NCI-H146 treated with DMSO at 0.1 percent for 48 hours (cell line): ENCODE measurements at regions not wholly inside any gene's neighbourhood (a gene's known extent, or its start where the extent isn't known, plus 50 kb on each side); places are given as distances from the start of the nearest gene placed in this dataset.
A peak's percentile ranks its signal among the peaks of the same experiment; 100 is the strongest.
"Not testable (repeated sequence)": the region's sequence is repeated elsewhere in the genome, so short reads cannot be mapped to it uniquely, and the experiment has no call there.

Source experiments
- DNase-seq: peaks from one replicate; lab custom pipeline; 2025; ENCODE audit not compliant: unreplicated experiment; lab: John Stamatoyannopoulos, UW

DNA sequence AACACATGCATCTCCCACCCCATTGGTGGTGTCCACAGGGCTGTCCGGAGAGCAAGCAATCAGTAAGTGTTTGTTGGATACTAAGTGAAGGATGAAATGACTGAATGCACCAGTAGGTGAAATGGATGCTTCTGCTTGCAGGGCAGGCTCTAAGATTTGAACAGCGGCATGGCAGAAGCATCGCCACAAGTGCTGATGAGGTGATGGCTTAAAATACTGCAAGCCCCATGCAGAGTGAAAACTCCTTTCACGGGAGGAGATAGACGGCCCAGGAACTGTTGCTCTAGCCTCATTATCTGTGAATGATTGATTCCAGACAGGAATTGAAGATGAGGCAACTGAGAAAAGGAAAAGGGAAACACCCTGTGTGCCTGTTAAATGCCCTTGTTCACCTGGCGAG is 158.9 kb downstream of the LY86 start:
- no peak for DNase-seq

DNA sequence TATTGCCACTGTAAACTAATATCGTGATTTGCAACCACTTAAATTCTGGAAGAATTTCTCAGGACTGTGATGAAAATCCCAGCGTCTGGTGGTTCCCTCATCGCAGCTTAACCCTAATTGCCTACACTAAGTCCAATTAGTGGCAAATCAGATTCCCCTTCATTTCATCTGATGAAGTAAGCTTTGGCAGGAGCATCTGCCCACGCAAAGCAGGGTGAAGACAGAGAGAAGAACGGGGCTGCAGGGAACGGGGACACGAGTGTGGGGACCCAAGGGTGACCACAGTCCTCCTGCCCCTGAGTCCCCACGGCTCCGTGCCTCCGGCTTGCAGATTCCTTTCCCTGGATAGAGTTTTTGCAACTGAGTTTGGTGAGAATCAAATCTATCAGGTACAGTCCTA is 159.5 kb downstream of the LY86 start:
- DNase-seq = no peak

DNA sequence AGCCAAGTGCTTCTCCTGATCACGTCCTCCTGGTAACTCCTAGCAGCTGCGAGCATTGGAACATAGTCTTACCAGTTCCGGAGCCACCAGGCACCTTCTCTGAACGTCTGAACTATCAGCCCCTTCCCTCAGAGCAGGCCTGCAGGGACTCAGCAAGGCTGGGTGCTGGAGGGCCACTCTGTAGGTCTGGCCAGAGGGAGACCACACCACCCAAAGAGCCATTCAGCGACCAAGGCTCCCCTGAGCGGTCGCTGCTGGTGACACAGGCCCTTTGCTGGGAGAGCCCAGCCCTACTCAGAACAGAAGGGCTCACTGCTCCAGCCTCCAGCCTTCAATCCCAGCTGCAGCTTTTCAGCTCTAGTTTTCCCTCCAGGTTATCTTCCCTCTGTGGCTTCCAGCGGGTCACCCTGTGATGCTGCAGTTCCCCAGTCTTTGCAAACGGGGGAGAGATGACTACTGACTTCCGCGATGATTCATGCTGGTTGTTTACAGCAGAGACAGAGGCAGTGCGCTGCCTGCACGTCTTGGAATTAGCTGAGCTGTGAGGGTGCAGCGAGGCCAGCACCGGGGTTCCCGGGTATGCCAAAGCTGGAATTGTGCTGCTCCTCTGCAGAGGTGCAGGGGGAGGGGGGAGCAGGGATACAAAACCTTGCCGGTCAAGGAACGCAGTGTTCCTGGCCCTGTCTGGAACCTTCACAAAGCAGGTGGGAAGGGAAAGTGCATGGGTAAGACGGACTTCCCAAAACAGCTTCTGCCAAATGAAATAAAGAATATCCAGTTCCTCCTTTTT is 161.4 kb downstream of the LY86 start:
- DNase-seq = no peak

DNA sequence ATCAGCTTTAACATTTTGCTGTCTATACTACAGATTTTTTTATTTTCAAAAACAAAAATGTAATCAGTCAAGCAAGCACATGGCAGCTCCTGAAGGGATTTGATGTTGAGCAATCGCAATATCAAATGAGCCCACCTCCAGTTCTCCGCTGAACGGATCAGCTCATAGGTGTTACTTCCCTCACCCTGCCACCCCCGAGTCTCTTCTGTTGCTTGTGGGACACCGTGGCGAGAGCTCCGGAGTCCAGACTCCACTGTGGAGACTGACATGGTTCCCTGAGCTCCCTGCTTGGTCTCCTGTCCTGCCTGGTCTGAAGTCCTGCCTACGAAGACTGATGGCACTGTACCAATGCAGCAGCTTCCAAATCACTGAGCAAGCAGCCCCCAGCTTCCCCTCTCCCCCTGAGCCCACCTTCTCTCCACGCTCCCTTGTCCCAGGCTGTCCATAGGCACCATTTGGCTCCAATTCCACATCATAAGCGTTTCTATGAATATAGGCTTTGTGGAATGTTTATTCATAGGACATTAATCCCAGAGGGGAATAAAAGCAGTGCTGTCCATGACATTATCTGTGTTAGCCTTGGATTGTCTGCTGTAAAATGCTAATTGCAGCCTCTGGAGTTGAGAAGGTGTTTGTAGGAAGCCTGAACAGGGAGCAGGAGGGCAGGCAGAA is 162.2 kb downstream of the LY86 start:
- DNase-seq = no peak

DNA sequence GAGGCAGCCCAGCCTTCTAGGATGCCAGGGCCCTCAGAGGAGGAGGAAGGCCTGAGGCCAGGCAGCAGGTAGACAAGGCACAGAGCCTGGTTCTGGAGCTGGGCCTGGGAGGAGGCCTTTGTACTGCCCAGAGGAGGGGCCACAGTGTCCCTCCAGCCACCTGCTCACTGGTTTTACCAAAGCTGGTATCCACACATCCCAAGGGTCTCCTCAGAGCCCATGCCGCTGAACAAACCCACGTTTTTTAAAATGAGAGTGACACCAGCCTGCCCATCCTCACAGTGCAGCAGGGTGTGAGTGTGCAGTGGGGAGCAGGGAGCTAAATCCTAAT is 162.7 kb downstream of the LY86 start:
- no peak for DNase-seq

DNA sequence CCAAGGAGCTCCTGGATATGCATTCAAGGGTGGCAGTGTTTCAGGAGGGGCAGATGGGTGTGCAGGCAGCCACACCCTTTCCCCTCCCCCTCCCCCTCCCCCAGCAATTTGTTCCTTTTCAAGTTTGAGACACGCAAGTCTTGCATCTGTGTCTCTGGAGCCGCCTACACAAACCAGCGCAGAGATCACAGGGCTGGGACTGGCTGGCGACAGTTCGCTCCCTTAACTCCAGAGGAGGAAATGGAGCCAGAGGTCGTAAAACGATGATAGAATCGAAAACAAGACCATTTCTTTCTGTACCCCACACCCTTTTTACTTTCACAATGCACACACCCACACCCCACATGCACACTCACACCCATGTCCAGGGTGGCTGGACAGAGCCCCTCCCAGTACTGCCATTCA is 163.1 kb downstream of the LY86 start:
- DNase-seq = no peak

DNA sequence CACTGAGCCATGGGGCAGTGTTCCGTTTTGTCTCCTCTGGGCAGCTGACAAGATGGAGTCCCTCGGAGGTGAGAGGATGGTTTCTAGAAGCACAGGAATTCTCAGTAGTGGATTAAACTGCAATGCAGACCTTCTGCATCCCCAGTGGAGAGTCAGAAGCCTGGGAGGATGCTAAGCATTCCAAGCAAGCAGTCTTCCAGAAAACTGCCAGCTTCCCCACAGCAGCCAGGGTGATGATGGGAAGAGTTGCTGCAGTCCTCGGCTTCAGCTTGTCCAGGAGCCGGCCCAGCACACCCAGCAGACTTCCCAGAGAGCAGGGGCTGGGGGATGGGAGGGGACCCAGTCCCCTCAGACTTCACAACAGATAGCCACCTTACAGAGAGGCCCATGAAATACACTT is 163.6 kb downstream of the LY86 start:
- DNase-seq = no peak

DNA sequence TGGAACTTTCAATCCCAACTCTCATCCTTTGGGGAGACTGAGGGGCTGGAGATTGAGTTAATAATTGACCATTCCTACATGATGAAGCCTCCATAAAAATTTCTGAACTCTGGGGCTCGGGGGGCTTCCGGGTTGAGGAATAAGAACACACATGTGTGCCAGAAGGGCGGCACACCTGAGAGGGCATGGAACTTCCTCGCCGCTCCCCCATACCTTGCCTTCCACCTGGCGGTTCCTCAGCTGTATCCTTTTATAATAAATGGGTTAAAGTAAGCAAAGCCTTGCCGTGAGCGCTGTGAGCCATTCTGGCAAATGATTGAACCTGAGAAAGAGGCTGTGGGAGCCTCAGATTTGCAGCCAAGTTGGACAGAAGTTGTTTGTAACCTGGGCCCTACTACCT is 164.8 kb downstream of the LY86 start:
- no peak for DNase-seq

DNA sequence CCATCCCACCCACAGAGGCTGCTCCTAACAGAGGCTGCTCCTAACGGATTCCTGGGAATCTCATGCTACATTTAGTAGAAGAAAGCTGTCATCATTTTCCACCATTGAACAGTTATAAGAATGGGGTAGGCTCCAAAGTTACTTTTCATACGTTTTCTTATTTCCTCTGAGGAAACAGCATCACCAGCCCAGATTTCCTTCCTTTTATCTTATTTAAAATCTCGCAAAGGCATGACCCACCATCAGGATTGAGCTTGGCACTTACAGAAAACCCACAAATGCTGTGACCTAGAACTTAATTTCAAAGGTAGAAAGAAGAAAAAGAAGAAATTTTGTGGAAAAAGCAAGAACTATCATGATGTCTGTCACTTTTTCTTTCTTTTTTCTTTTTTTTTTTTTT is 168.0 kb downstream of the LY86 start:
- no peak for DNase-seq

DNA sequence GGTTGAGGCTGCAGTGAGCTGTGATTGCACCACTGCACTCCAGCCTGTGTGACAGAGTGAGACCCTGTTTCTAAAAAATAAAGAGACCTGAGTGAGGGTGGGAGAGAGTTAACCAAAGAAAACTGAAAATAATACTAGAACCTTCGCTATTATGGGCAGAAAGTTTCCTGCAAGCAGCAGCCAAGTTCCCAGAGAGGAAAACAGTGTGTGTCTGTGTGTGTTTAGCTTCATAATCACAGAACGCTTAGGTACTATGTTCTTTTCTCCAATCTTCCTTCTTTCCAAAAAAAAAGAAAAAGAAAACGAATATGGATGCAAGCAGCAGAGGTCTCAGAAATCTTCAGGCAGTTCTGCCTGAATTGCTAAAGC is 170.0 kb downstream of the LY86 start:
- DNase-seq = no peak

DNA sequence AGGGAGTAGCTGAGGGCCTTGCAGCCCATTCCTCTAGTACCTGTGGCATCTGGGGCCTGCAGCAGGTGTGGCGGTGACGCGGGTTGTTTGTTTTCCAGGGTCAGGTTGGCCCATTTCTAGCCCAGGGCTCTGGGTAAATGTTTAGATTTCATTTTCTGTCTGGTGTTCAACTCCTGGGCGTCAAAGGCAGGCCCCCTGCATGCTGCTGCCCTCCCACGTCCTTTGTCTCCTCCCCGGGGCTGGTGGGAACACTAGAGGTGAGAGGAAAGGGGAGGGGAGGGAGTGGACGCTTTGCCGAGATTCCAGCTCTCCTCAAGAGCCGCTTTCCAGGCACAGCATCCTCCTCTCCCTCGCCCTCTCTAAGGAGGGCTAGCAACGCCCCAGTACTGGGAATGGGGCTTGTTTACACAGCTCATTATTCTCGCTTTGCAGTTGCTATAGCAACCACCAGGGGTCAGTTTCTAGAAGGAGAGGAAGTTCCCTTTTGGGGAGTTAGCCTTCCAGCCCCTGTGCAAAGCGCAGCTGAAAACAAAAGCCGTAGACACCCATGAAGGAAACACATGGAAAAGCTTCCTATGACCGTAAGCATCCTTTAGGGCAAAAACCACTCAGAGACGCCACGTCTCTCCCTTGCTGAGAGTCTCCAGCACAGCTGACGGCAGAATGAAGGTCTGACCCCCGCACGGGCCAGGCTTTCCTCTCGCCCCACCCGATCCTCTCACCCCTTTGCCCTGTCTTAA is 170.6 kb downstream of the LY86 start:
- peak; percentile 82 for DNase-seq

DNA sequence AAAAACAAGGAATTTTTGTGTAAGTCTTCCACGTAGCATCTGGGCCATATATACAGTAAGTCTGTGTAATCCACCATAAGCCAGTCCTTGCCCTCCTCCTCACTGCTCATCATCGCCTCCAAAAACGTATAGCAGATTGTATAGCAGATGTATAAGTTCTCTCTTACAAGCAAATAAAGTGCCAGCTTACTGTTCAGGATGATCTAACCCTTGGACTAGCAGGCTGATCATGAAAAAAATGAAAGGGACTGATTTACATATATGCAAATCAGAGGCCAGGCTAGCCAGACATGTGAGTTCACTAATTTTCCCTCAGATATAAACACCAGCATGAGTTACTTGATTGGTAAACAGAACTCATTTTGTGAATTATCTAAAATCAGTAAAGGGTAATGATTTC is 171.5 kb downstream of the LY86 start:
- no peak for DNase-seq

DNA sequence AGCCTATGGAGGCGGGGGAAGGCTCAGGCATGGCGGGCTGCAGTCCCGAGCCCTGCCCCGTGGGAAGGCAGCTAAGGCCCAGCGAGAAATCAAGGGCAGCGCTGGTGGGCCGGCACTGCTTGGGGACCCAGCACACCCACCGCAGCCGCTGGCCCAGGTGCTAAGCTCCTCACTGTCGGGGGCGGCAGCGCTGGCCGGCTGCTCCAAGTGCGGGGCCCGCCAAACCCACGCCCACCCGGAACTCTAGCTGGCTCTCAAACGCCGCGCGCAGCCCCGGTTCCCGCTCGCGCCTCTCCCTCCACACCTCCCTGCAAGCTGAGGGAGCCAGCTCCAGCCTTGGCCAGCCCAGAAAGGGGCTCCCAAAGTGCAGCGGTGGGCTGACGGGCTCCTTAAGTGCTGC is 174.0 kb downstream of the LY86 start:
- DNase-seq = not testable (repeated sequence)

DNA sequence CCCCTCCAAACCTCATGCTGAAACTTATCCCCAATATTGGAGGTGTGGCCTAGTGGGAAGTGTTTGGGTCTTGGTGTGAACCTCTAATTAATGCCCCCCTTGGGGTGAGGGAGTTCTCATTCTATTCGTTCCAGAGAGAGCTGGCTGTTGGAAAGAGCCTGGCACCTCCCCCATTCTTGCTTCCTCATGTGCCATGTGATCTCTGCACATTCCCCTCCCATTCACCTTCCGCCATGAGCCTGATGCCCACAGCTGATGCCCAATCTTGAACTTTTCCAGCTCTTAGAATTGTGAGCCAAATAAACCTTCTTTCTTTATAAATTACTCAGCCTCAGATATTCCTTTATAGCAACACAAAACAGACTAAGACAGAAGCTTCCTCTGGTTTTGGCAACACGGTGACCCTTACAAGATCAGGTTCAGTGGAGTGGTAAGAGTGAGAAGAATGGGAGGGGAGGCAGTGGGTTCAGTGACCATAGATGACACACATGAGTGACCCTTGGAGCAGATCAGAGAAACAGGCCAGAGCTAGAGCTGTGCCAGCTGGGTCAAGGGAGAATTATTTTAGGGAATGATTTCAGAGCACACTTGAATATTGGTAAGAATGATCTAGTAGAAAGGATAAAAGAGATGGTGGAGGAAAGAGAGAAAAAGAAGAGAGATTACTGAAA is 176.4 kb downstream of the LY86 start:
- DNase-seq = no peak

DNA sequence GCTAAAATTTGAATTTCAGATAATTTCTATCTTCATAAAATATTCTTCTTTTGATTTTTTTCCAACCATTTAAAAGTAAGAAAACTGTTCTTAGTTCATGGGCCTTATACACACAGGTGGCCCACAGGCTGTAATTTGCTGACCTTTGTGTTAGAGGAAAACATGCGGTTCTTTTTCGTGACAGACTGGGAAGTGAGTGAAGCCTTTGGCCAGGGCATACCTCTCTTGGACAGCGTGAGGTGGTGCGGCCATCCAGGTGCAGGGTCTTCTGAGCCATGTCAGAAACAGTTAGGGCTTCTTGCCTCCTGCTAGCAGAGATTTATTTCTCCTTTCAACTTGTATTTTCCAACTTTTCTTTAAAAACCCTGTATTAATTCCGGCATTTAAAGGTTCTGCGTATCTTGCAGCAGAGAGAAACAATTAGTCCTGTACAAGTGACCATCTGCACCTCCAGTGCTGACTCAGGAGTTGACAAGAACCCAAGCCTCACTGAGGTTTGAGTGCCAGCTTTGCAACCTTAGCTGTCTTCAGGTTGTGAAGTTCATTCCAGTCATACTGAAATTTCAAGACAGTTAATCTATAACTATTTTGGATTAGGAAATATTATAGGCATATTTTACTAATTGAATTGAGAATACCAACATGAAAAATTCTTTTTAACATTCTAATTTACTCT is 177.8 kb downstream of the LY86 start:
- no peak for DNase-seq

DNA sequence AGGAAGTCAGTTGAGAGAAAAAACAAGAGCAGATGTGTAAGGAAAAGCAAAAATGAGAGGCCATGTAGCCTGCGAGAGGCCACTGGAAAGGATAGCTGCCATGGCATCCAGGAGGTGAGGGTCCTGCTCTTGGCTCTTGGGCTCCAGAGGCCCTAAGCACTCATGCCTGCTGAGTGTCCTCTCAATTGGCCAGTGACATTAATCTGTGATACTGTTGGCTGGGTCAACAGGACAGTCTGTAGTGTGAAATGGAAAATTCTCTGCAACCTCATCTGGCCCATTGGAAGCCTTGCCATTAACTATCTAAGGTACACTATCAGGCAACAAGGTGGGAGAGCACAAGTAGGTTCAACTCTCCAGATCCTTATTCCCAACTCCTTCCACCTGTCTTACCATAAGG is 180.9 kb downstream of the LY86 start:
- no peak for DNase-seq

DNA sequence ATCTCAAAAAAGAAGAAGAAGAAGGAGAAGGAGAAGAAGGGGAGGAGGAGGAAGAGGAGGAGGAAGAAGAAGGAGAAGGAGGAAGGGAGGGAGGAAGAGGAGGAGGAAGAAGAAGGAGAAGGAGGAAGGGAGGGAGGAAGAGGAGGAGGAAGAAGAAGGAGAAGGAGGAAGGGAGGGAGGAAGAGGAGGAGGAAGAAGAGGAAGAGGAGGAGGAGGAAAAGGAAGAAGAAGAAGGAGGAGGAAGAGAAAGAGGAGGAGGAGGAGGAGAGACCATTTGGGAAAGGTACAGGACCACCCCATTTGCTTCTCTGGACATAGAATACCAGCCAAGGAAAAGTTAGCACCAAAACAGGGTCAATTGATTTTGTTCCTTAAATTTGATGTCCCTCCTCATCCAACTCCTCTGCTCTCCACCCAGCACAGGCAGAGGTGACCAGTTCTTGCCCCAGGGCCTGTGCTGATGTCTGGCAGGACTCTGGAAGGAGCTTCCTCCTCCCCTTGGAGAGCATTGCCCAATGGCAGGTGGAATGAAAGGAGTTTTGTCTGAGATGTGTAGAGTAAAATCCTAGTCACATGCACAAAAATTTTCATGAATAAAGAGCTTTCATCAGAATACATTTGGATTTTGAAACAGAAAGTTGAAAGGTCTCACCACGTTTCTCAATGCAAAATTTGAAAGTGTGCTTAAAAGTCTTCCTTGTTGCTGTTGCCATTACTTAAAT is 182.9 kb downstream of the LY86 start:
- DNase-seq = no peak

DNA sequence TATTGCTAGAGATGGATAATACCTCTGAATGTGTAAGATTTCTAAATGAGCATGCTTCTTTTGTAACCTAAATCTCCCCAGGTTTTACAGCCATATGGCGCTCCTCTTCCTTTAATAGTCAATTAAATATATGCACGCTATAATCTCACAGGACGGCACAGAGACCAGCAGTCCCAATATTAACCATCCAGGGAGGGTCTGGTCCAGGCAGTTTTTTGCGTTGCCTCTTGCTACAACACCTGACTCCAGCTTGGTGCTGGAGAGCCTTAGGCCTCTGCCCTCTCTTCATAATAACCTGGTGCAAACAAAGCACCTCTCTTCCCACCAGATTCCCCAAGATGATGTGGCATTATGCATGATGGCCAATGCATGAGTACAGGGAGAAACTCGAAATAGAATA is 183.4 kb downstream of the LY86 start:
- DNase-seq = no peak

DNA sequence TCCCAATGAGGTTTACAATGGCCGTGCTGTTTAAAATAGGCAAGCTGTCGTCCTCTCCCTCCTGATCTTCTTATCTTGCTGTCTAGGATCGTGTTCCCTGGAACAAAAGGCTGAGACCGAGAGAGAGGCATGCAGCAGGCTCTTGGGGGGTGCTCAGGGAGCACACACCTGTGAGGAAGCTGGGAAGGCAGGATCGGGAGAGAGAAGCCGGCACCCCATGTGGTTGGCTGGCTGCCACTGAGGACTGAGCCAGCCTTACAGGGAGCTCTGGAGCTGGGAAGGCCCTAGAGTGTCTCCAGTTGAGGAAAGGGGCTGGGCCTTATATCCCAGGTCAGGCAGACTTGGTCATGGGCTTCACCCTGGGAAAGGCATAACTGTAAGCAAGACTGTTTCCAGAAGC is 184.2 kb downstream of the LY86 start:
- peak; percentile 73 for DNase-seq

DNA sequence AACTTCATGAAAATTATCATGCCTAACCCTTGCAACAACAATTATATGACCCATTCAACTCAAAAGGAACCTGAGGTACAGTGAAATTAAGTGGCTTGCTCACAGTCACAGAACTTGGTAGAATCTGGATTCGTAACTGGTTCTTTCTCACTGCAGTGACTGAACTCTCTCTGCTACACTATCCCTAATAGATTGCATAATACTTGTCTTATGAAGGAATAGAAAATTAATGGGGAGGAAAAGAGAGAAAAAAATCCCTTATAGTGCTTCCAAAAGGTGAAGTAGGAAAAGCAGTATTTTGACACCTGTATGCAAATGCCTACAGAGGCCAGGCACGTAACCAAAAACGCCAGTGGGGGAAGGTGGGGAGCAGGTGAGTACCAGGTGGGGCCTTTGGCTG is 186.6 kb downstream of the LY86 start:
- peak; percentile 76 for DNase-seq

DNA sequence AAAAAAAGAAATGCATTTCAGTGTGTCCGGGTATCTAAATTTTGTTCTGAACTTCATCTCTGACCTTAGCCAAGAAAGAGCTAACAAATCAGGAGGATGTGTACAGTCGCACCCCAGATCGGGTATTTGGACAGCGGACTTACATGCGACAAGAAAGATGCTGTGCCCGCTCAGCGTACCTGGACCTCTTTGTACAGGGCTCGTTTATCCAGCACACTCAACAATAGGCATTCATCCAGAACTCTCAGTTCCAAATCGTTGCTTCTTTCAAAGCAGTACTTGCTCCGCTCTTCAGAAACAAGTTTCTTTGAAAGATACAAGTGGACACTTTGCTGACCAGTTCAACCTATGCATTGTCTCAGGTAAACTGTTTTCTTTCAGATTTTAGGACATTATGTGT is 191.7 kb downstream of the LY86 start:
- no peak for DNase-seq
